A673 (cell line): ENCODE measurements at regions not wholly inside any gene's neighbourhood (a gene's known extent, or its start where the extent isn't known, plus 50 kb on each side); places are given as distances from the start of the nearest gene placed in this dataset.

Source experiments
- BruUV-seq: library from RNA; stranded (reverse); fragments of 400-500 nt; replicated peaks from 2 replicates; lab custom pipeline; 2021; lab: Mats Ljungman, UMichigan
- CTCF ChIA-PET: fragments of 300-600 bp; sonication (Branson Sonifier 250); formaldehyde crosslinking; loops from one replicate; lab custom pipeline; 2022; ENCODE audit warnings: antibody characterized with exemption; lab: Charles Lee
- POLR2A ChIA-PET: fragments of 300-600 bp; sonication (Branson Sonifier 250); formaldehyde crosslinking; loops from one replicate; lab custom pipeline; 2022; ENCODE audit warnings: antibody characterized with exemption; ENCODE audit not compliant: low non-redundant PET; lab: Charles Lee
- DNase-seq: peaks from one replicate; pipeline ENCODE4 v3.0.0-alpha.2; 2015; ENCODE audit warnings: low spot score
- H3K27ac ChIP-seq: fragments of 200-600 bp; sonication (generic); 2 replicates; pipeline ENCODE4 v1.5.1; 2016; ENCODE audit warnings: mixed run types, low read depth, mild to moderate bottlenecking, mixed read lengths, antibody characterized with exemption, low read length; ENCODE audit not compliant: poor library complexity, severe bottlenecking
- H3K27me3 ChIP-seq: fragments of 200-600 bp; sonication (generic); replicated peaks from 2 replicates; pipeline ENCODE4 v1.6.1; 2017; ENCODE audit warnings: mixed run types, low read depth, mild to moderate bottlenecking, mixed read lengths, antibody characterized with exemption, low read length; ENCODE audit not compliant: insufficient read depth, poor library complexity
- H3K36me3 ChIP-seq: fragments of 200-600 bp; sonication (generic); 2 replicates; pipeline ENCODE4 v1.6.1; 2016; ENCODE audit warnings: mixed run types, mild to moderate bottlenecking, mixed read lengths, antibody characterized with exemption, low read length; ENCODE audit not compliant: insufficient read depth, poor library complexity, severe bottlenecking
- H3K4me1 ChIP-seq: fragments of 200-600 bp; sonication (generic); 2 replicates; pipeline ENCODE4 v1.6.1; 2017; ENCODE audit warnings: mixed run types, mild to moderate bottlenecking, mixed read lengths, antibody characterized with exemption, low read length; ENCODE audit not compliant: insufficient read depth, poor library complexity, severe bottlenecking
- H3K4me3 ChIP-seq: fragments of 200-600 bp; sonication (generic); 2 replicates; pipeline ENCODE4 v1.5.1; 2016; ENCODE audit warnings: low read depth, mixed run types, mild to moderate bottlenecking, mixed read lengths, low read length; ENCODE audit not compliant: poor library complexity, severe bottlenecking
- H3K9me3 ChIP-seq: fragments of 200-600 bp; sonication (generic); 2 replicates; pipeline ENCODE4 v1.6.1; 2016; ENCODE audit warnings: mixed run types, low read depth, mild to moderate bottlenecking, mixed read lengths, antibody characterized with exemption, low read length; ENCODE audit not compliant: poor library complexity, severe bottlenecking
- EZH2 ChIP-seq: fragments of 200-600 bp; sonication (generic); IDR thresholded peaks from 2 replicates; pipeline ENCODE4 v1.6.1; 2017; ENCODE audit warnings: borderline replicate concordance, low read depth, mild to moderate bottlenecking, mixed read lengths, antibody characterized with exemption, low read length; ENCODE audit not compliant: poor library complexity, severe bottlenecking
- intact Hi-C: fragments of 100-400 bp; cut with micrococcal nuclease; formaldehyde crosslinking; loops from one replicate; pipeline ENCODE4 v1.10.0; 2022; ENCODE audit not compliant: unreplicated experiment
- TF ChIP-seq, protein P1 (sequence below): fragments of 300-800, 200-600 bp; sonication (generic); conservative IDR thresholded peaks from 2 replicates; pipeline ENCODE4 v1.5.1; 2017; ENCODE audit warnings: low read depth, mild to moderate bottlenecking, antibody characterized with exemption, low read length, moderate library complexity, mixed read lengths

DNA sequence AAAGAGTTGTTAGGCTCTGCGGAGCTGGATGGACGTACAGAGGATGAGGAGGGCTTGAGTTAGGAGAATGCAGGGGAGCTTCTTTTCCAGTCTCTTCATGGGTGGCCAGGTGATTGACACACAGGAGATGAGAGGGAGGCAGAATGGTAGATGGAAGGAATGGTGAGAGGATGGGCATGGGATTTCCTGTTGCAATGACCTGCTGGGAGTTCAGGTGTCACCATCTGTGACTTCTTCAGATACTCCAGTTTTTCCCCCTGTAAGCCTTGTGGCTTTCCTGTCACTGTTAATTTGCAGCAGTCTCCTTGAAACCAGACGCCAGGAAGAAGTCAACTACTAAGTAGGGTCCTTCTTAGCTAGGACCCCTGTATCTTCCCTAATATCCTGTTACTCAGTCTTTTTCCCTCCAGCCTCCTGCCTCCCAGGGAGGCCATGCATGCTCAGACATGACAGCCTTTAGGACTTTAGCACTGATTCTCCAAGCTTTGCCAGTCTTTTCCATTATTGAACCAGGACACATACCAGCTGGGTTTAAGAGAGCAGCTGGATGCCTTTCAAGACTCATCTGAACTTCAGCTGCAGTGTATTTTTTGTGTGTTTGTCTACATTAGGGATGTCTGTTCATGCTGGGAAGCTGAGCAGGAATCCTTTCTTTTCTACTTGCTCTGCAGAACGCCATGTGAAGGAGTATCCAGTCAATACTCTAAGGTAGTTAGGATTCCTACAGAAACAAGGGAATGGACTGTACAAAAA lies 67.2 kb upstream of the CD180 start:
- Histone ChIP-seq H3K4me3 (no peak overlapping the region), H3K4me1 (peaks cover 29% of the 10 kb centered on the region), H3K27me3 (no peaks in the 10 kb centered on the region), H3K27ac (peak overlapping the region; percentile 4), H3K36me3 (no peaks in the 10 kb centered on the region), H3K9me3 (no peaks in the 10 kb centered on the region)
- DNase-seq: no peak
- POLR2A ChIA-PET: no interaction called here
- BruUV-seq: no TSS peak
- TF ChIP-seq, protein P1, sequence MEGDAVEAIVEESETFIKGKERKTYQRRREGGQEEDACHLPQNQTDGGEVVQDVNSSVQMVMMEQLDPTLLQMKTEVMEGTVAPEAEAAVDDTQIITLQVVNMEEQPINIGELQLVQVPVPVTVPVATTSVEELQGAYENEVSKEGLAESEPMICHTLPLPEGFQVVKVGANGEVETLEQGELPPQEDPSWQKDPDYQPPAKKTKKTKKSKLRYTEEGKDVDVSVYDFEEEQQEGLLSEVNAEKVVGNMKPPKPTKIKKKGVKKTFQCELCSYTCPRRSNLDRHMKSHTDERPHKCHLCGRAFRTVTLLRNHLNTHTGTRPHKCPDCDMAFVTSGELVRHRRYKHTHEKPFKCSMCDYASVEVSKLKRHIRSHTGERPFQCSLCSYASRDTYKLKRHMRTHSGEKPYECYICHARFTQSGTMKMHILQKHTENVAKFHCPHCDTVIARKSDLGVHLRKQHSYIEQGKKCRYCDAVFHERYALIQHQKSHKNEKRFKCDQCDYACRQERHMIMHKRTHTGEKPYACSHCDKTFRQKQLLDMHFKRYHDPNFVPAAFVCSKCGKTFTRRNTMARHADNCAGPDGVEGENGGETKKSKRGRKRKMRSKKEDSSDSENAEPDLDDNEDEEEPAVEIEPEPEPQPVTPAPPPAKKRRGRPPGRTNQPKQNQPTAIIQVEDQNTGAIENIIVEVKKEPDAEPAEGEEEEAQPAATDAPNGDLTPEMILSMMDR: no peak
- no peak for TF ChIP-seq EZH2
- CTCF ChIA-PET: no interaction called here
- intact Hi-C loops: no loop called here

DNA sequence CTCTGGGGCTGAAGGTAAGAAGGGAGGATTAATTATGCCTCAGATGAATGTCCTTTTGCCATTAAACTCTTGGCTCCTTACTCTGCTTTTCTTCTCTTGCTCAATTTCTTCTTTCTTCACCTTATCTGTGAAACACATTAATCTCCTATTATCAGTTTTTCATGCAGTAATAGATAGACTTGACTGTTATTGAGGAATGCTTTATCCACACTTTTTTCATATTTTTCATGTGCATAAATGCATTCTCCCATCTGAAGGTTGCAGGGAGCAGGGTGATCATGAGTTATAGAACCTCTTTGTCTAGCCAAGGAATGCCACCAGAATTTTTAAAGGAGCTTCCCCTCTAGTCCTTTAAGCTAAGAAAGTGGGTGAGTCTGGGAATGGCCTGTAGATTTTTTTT lies 66.4 kb upstream of the CD180 start:
- intact Hi-C loops: no loop called here
- DNase-seq: no peak
- Histone ChIP-seq H3K36me3 (no peaks in the 10 kb centered on the region), H3K9me3 (no peaks in the 10 kb centered on the region), H3K27me3 (no peaks in the 10 kb centered on the region), H3K4me3 (no peak overlapping the region), H3K27ac (no peak overlapping the region), H3K4me1 (peaks cover 30% of the 10 kb centered on the region)
- BruUV-seq: no TSS peak
- CTCF ChIA-PET: no interaction called here
- POLR2A ChIA-PET: no interaction called here
- TF ChIP-seq, protein P1: no peak
- TF ChIP-seq EZH2: no peak

- Histone ChIP-seq H3K36me3 (no peaks in the 10 kb centered on the region), H3K4me3 (no peak overlapping the region), H3K27ac (no peak overlapping the region), H3K27me3 (no peaks in the 10 kb centered on the region), H3K9me3 (no peaks in the 10 kb centered on the region), H3K4me1 (peaks cover 23% of the 10 kb centered on the region)
- CTCF ChIA-PET: no interaction called here
- BruUV-seq: no TSS peak
- POLR2A ChIA-PET: no interaction called here
- no peak for DNase-seq
- TF ChIP-seq EZH2: no peak
- TF ChIP-seq, protein P1: no peak
- intact Hi-C loops: no loop called here
These were observed 65.6 kb upstream of the CD180 start for GRCh38 chr5:67262206-67262605.
